ENCODE measurements at regions not wholly inside any gene's neighbourhood (a gene's known extent, or its start where the extent isn't known, plus 50 kb on each side); places are given as distances from the start of the nearest gene placed in this dataset.

DNA sequence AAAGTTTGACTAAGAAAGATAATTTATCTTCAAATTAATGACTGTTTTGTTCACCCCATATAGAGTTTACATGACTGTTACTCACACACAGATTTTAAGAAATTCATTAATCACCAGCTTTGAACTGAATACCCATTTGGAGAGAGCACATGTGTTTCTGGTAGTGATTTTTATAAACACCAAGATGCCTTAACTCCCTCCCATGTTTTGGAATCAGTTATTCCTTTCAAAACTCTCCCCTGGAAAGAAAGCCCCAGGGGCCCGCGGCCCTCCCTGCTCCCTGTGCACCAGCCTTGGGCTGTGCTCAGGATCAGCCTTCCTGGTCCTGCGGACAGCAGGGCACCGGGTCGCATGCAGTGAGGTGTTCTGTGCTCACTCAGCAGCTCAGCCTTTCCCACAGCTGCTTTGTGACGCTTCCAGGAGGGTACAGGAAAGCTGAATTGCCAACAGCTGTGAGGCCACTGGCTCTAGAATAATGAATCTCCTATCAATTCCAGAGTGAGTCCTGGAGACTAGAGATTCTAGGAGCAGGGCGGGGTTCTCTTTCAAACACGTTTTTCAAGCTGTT, 483.2 kb downstream of the EFNB2 start:
- TF ChIP-seq, protein P1, sequence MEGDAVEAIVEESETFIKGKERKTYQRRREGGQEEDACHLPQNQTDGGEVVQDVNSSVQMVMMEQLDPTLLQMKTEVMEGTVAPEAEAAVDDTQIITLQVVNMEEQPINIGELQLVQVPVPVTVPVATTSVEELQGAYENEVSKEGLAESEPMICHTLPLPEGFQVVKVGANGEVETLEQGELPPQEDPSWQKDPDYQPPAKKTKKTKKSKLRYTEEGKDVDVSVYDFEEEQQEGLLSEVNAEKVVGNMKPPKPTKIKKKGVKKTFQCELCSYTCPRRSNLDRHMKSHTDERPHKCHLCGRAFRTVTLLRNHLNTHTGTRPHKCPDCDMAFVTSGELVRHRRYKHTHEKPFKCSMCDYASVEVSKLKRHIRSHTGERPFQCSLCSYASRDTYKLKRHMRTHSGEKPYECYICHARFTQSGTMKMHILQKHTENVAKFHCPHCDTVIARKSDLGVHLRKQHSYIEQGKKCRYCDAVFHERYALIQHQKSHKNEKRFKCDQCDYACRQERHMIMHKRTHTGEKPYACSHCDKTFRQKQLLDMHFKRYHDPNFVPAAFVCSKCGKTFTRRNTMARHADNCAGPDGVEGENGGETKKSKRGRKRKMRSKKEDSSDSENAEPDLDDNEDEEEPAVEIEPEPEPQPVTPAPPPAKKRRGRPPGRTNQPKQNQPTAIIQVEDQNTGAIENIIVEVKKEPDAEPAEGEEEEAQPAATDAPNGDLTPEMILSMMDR (IDR thresholded peaks at IDR 0.05) = no peak
- no peak for TF ChIP-seq POLR2A (IDR thresholded peaks at IDR 0.05)
